ENCODE measurements at regions not wholly inside any gene's neighbourhood (a gene's known extent, or its start where the extent isn't known, plus 50 kb on each side); places are given as distances from the start of the nearest gene placed in this dataset.

- TF ChIP-seq POLR2A (IDR thresholded peaks at IDR 0.05; ENCODE audit: low read length): no peak
- TF ChIP-seq GATA1 (IDR thresholded peaks at IDR 0.05; ENCODE audit: low read depth, low read length): no peak
Observed at GRCh38 chr5:15003511-15003920, 131.9 kb upstream of the ANKH start.
